GM23338 (cell line): ENCODE measurements at regions not wholly inside any gene's neighbourhood (a gene's known extent, or its start where the extent isn't known, plus 50 kb on each side); places are given as distances from the start of the nearest gene placed in this dataset.

Experiments used
- CTCF ChIP-seq, 2 experiments: fragments of 200-600 bp in 1 of 2; sonication (generic) in 1 of 2; conservative IDR thresholded peaks; 2 replicates each; pipeline versions ENCODE4 v1.5.1 to v1.6.1; 2016 to 2017; ENCODE audit warnings: antibody characterized with exemption in 2 of 2, low read depth in 2 of 2, mild to moderate bottlenecking in 2 of 2, moderate library complexity in 1 of 2
- EZH2 ChIP-seq: fragments of 200-600 bp; sonication (generic); IDR thresholded peaks from one replicate; pipeline ENCODE4 v1.8.0; 2017; ENCODE audit warnings: antibody characterized with exemption, mild to moderate bottlenecking, low read depth; ENCODE audit not compliant: unreplicated experiment
- POLR2AphosphoS5 ChIP-seq: IDR thresholded peaks from 2 replicates; pipeline ENCODE4 v1.6.1; 2016; ENCODE audit warnings: antibody characterized with exemption, low read depth

- TF ChIP-seq CTCF (conservative IDR thresholded peaks at IDR 0.05; ENCODE audit: low read depth in 2 of 2) (no peak), POLR2AphosphoS5 (no peak), EZH2 (no peak)
Measured at GRCh38 chr3:164655462-164655861, 422.8 kb downstream of the SI start.
